Mesenchymal stem cell (in vitro differentiated cells and primary cell): ENCODE measurements at regions not wholly inside any gene's neighbourhood (a gene's known extent, or its start where the extent isn't known, plus 50 kb on each side); places are given as distances from the start of the nearest gene placed in this dataset.
A peak's percentile ranks its signal among the peaks of the same experiment; 100 is the strongest.

Source experiments
- DNase-seq: peaks from one replicate; pipeline ENCODE4 v3.0.0-alpha.2; 2013
- H2AFZ ChIP-seq: one replicate; pipeline ENCODE4 v1.6.1; 2013; ENCODE audit warnings: low read depth, mild to moderate bottlenecking, control low read depth, inconsistent platforms, low read length, moderate library complexity
- H2AK5ac ChIP-seq: 2 replicates; pipeline ENCODE4 v1.6.1; 2013; ENCODE audit warnings: low read length, moderate library complexity, mild to moderate bottlenecking, inconsistent platforms; ENCODE audit not compliant: severe bottlenecking
- H2BK120ac ChIP-seq: one replicate; pipeline ENCODE4 v1.6.1; 2013; ENCODE audit warnings: low read depth, mild to moderate bottlenecking, inconsistent platforms, low read length, moderate library complexity
- H2BK12ac ChIP-seq, 2 experiments: one replicate each; pipeline ENCODE4 v1.6.1; 2013; ENCODE audit warnings: inconsistent platforms in 2 of 2, low read length in 2 of 2, mild to moderate bottlenecking in 2 of 2, moderate library complexity in 2 of 2, control low read depth in 1 of 2
- H2BK15ac ChIP-seq: one replicate; pipeline ENCODE4 v1.6.1; 2013; ENCODE audit warnings: mild to moderate bottlenecking, low read depth, inconsistent platforms; ENCODE audit not compliant: poor library complexity, severe bottlenecking
- H2BK5ac ChIP-seq: 2 replicates; pipeline ENCODE4 v1.6.1; 2013; ENCODE audit warnings: low read depth, mild to moderate bottlenecking, low read length, control low read depth, inconsistent platforms; ENCODE audit not compliant: poor library complexity, severe bottlenecking
- H3K14ac ChIP-seq, 2 experiments: one replicate each; pipeline ENCODE4 v1.6.1; 2013; ENCODE audit warnings: inconsistent platforms in 2 of 2, low read length in 2 of 2, control low read depth in 1 of 2, mild to moderate bottlenecking in 1 of 2, moderate library complexity in 1 of 2
- H3K18ac ChIP-seq, 2 experiments: one replicate each; pipeline ENCODE4 v1.6.1; 2013; ENCODE audit warnings: inconsistent platforms in 2 of 2, low read length in 2 of 2, control low read depth in 1 of 2, low read depth in 1 of 2, mild to moderate bottlenecking in 1 of 2
- H3K23ac ChIP-seq, 2 experiments: one replicate each; pipeline ENCODE4 v1.6.1; 2013; ENCODE audit warnings: inconsistent platforms in 2 of 2, low read length in 2 of 2, mild to moderate bottlenecking in 2 of 2, moderate library complexity in 2 of 2, control low read depth in 1 of 2
- H3K27ac ChIP-seq: 2 replicates; pipeline ENCODE4 v1.5.1; 2013; ENCODE audit warnings: mild to moderate bottlenecking, moderate library complexity, low read length, control low read depth, inconsistent platforms; ENCODE audit not compliant: poor library complexity, severe bottlenecking
- H3K27me3 ChIP-seq, 2 experiments: 2 replicates each; pipeline versions ENCODE4 v1.6.1 to v1.7.0; 2013; ENCODE audit warnings: low read length in 2 of 2, mild to moderate bottlenecking in 2 of 2, moderate library complexity in 2 of 2, control low read depth in 1 of 2, inconsistent platforms in 1 of 2; ENCODE audit not compliant: control insufficient read depth in 1 of 2, insufficient read depth in 1 of 2
- H3K36me3 ChIP-seq, 2 experiments: 2 replicates each; pipeline versions ENCODE4 v1.6.1 to v1.7.0; 2013; ENCODE audit warnings: low read length in 2 of 2, control low read depth in 1 of 2, inconsistent platforms in 1 of 2, low read depth in 1 of 2, mild to moderate bottlenecking in 1 of 2; ENCODE audit not compliant: insufficient read depth in 2 of 2, control insufficient read depth in 1 of 2
- H3K4ac ChIP-seq, 2 experiments: one replicate each; pipeline ENCODE4 v1.6.1; 2013; ENCODE audit warnings: inconsistent platforms in 2 of 2, low read length in 2 of 2, mild to moderate bottlenecking in 2 of 2, moderate library complexity in 2 of 2, control low read depth in 1 of 2, low read depth in 1 of 2
- H3K4me1 ChIP-seq: 2 replicates; pipeline ENCODE4 v1.6.1; 2013; ENCODE audit warnings: low read depth, low read length, control low read depth; ENCODE audit not compliant: control insufficient read depth, insufficient read depth
- H3K4me2 ChIP-seq: 2 replicates; pipeline ENCODE4 v1.6.1; 2013; ENCODE audit warnings: low read length, mild to moderate bottlenecking, inconsistent platforms; ENCODE audit not compliant: poor library complexity, severe bottlenecking
- H3K4me3 ChIP-seq, 2 experiments: 2 replicates each; pipeline versions ENCODE4 v1.5.1 to v1.7.0; 2013; ENCODE audit warnings: low read length in 2 of 2, mild to moderate bottlenecking in 2 of 2, control low read depth in 1 of 2, low read depth in 1 of 2; ENCODE audit not compliant: insufficient read depth in 1 of 2
- H3K79me1 ChIP-seq: replicated peaks from 2 replicates; pipeline ENCODE4 v1.6.1; 2013; ENCODE audit warnings: mild to moderate bottlenecking, control low read depth, low read length, inconsistent platforms; ENCODE audit not compliant: poor library complexity, severe bottlenecking
- H3K9ac ChIP-seq: 2 replicates; pipeline ENCODE4 v1.7.0; 2013; ENCODE audit warnings: mild to moderate bottlenecking, low read length, moderate library complexity
- H3K9me3 ChIP-seq: 2 replicates; pipeline ENCODE4 v1.7.0; 2013; ENCODE audit warnings: mild to moderate bottlenecking, low read length; ENCODE audit not compliant: control insufficient read depth
- H4K8ac ChIP-seq: one replicate; pipeline ENCODE4 v1.6.1; 2013; ENCODE audit warnings: inconsistent platforms, mild to moderate bottlenecking, low read length, moderate library complexity
- H4K91ac ChIP-seq: one replicate; pipeline ENCODE4 v1.6.1; 2013; ENCODE audit warnings: mild to moderate bottlenecking, low read length, inconsistent platforms
- WGBS: methylation state at CpG from one replicate; pipeline ENCODE4 v1.1.7; 2013; ENCODE audit warnings: mixed read lengths; 5-methylcytosine and 5-hydroxymethylcytosine counted together

- H3K23ac ChIP-seq = no peak overlapping the region
- peaks cover 32% of the 10 kb centered on the region for H3K9me3 ChIP-seq
- no peaks in the 10 kb centered on the region for H3K79me1 ChIP-seq
- H3K27ac ChIP-seq = no peak overlapping the region
- H2BK5ac ChIP-seq = no peak overlapping the region
- no peak overlapping the region for H2BK12ac ChIP-seq
- H3K27me3 ChIP-seq = no peaks in the 10 kb centered on the region
- no peak overlapping the region for H3K4me2 ChIP-seq
- H3K9ac ChIP-seq = no peak overlapping the region
- 95% methylated on average over 3 of the region's 3 CpGs for WGBS
- H2BK15ac ChIP-seq = no peak overlapping the region
- H2BK120ac ChIP-seq = no peak overlapping the region
- DNase-seq = peak; percentile 30
- no peaks in the 10 kb centered on the region for H3K36me3 ChIP-seq
- H4K91ac ChIP-seq = no peak overlapping the region
- no peak overlapping the region for H4K8ac ChIP-seq
- no peak overlapping the region for H2AK5ac ChIP-seq
- no peak overlapping the region for H2AFZ ChIP-seq
- no peaks in the 10 kb centered on the region for H3K4me1 ChIP-seq
- H3K4me3 ChIP-seq = peak overlapping the region in 1 of 2 experiments; percentile 6
- no peak overlapping the region for H3K18ac ChIP-seq
- no peak overlapping the region for H3K4ac ChIP-seq
- H3K14ac ChIP-seq = no peak overlapping the region
These were observed 626.2 kb upstream of the CDH7 start for GRCh38 chr18:65124633-65125032.

- no peaks in the 10 kb centered on the region for H3K27me3 ChIP-seq
- no peak overlapping the region for H3K4ac ChIP-seq
- no peaks in the 10 kb centered on the region for H3K4me1 ChIP-seq
- H2AFZ ChIP-seq = no peak overlapping the region
- no peak overlapping the region for H2BK5ac ChIP-seq
- H2AK5ac ChIP-seq = no peak overlapping the region
- H4K8ac ChIP-seq = no peak overlapping the region
- H3K36me3 ChIP-seq = no peaks in the 10 kb centered on the region
- H3K9me3 ChIP-seq = peaks cover 12% of the 10 kb centered on the region
- no peak overlapping the region for H4K91ac ChIP-seq
- H3K14ac ChIP-seq = no peak overlapping the region
- no peak overlapping the region for H2BK15ac ChIP-seq
- H2BK12ac ChIP-seq = no peak overlapping the region
- H3K27ac ChIP-seq = no peak overlapping the region
- H3K79me1 ChIP-seq = no peaks in the 10 kb centered on the region
- no peak for DNase-seq
- no peak overlapping the region for H3K23ac ChIP-seq
- no peak overlapping the region for H3K4me3 ChIP-seq
- H2BK120ac ChIP-seq = no peak overlapping the region
- H3K9ac ChIP-seq = no peak overlapping the region
- no peak overlapping the region for H3K4me2 ChIP-seq
- no peak overlapping the region for H3K18ac ChIP-seq
These were observed 646.9 kb upstream of the CDH7 start for GRCh38 chr18:65103864-65104263.

GRCh38 chr18:65093346-65093745 is 657.5 kb upstream of the CDH7 start:
- H3K27ac ChIP-seq = no peak overlapping the region
- H2BK12ac ChIP-seq = no peak overlapping the region
- H3K4me2 ChIP-seq = no peak overlapping the region
- H3K4me3 ChIP-seq = no peak overlapping the region
- no peaks in the 10 kb centered on the region for H3K4me1 ChIP-seq
- H2AFZ ChIP-seq = no peak overlapping the region
- no peak overlapping the region for H3K18ac ChIP-seq
- H4K91ac ChIP-seq = no peak overlapping the region
- H3K36me3 ChIP-seq = no peaks in the 10 kb centered on the region
- no peak overlapping the region for H3K9ac ChIP-seq
- H2BK120ac ChIP-seq = no peak overlapping the region
- no peak overlapping the region for H4K8ac ChIP-seq
- no peaks in the 10 kb centered on the region for H3K27me3 ChIP-seq
- H2AK5ac ChIP-seq = no peak overlapping the region
- no peak overlapping the region for H2BK15ac ChIP-seq
- no peak overlapping the region for H2BK5ac ChIP-seq
- no peak overlapping the region for H3K23ac ChIP-seq
- no peak overlapping the region for H3K14ac ChIP-seq
- H3K9me3 ChIP-seq = no peaks in the 10 kb centered on the region
- no peaks in the 10 kb centered on the region for H3K79me1 ChIP-seq
- WGBS = 95% methylated on average over 4 of the region's 4 CpGs
- no peak for DNase-seq
- no peak overlapping the region for H3K4ac ChIP-seq

GRCh38 chr18:65091744-65092329 is 659.0 kb upstream of the CDH7 start:
- no peaks in the 10 kb centered on the region for H3K27me3 ChIP-seq
- H3K14ac ChIP-seq = no peak overlapping the region
- H3K9ac ChIP-seq = no peak overlapping the region
- WGBS = 24% methylated on average over 4 of the region's 4 CpGs
- no peak overlapping the region for H3K27ac ChIP-seq
- H3K4me2 ChIP-seq = no peak overlapping the region
- peak; percentile 46 for DNase-seq
- no peaks in the 10 kb centered on the region for H3K4me1 ChIP-seq
- H2AFZ ChIP-seq = no peak overlapping the region
- H3K4me3 ChIP-seq = no peak overlapping the region
- H2BK15ac ChIP-seq = no peak overlapping the region
- H2BK120ac ChIP-seq = no peak overlapping the region
- H2BK12ac ChIP-seq = no peak overlapping the region
- H3K23ac ChIP-seq = no peak overlapping the region
- H2BK5ac ChIP-seq = no peak overlapping the region
- H3K79me1 ChIP-seq = no peaks in the 10 kb centered on the region
- no peak overlapping the region for H2AK5ac ChIP-seq
- no peaks in the 10 kb centered on the region for H3K36me3 ChIP-seq
- H4K91ac ChIP-seq = no peak overlapping the region
- no peak overlapping the region for H3K18ac ChIP-seq
- no peak overlapping the region for H3K4ac ChIP-seq
- H3K9me3 ChIP-seq = no peaks in the 10 kb centered on the region
- no peak overlapping the region for H4K8ac ChIP-seq
